Activated naive CD4-positive, alpha-beta T cell treated with Interleukin-2 at 50 U/mL for 16 hours (primary cell): ENCODE measurements at regions not wholly inside any gene's neighbourhood (a gene's known extent, or its start where the extent isn't known, plus 50 kb on each side); places are given as distances from the start of the nearest gene placed in this dataset.

Experiments
- DNase-seq: peaks from one replicate; pipeline ENCODE4 v3.0.0-alpha.2; 2020

- DNase-seq = peak; percentile 39
Observed at GRCh38 chr10:3622845-3623621, 162.0 kb downstream of the KLF6 start.

- peak; percentile 6 for DNase-seq
Observed at GRCh38 chr10:3622427-3622826, 162.6 kb downstream of the KLF6 start.

- DNase-seq = no peak
Observed at GRCh38 chr10:3620818-3621217, 164.2 kb downstream of the KLF6 start.

GRCh38 chr10:3619241-3619640 lies 165.8 kb downstream of the KLF6 start:
- no peak for DNase-seq

- DNase-seq = no peak
Observed at GRCh38 chr10:3616880-3617279, 168.1 kb downstream of the KLF6 start.

GRCh38 chr10:3613318-3613717 lies 171.7 kb downstream of the KLF6 start:
- DNase-seq = no peak

- DNase-seq = no peak
Observed at GRCh38 chr10:3612183-3613001, 172.6 kb downstream of the KLF6 start.

GRCh38 chr10:3606309-3606708 lies 178.7 kb downstream of the KLF6 start:
- DNase-seq = no peak

- DNase-seq = no peak
Observed at GRCh38 chr10:3605882-3606281, 179.1 kb downstream of the KLF6 start.

- no peak for DNase-seq
Observed at GRCh38 chr10:3595736-3596135, 189.3 kb downstream of the KLF6 start.

GRCh38 chr10:3593611-3594010 lies 191.4 kb downstream of the KLF6 start:
- DNase-seq = no peak

GRCh38 chr10:3592424-3592823 lies 192.6 kb downstream of the KLF6 start:
- DNase-seq = no peak

- DNase-seq = no peak
Observed at GRCh38 chr10:3588816-3589215, 196.2 kb downstream of the KLF6 start.

GRCh38 chr10:3588346-3588745 lies 196.7 kb downstream of the KLF6 start:
- no peak for DNase-seq

- DNase-seq = no peak
Observed at GRCh38 chr10:3584926-3585784, 199.9 kb downstream of the KLF6 start.

GRCh38 chr10:3580565-3580964 lies 204.4 kb downstream of the KLF6 start:
- no peak for DNase-seq

GRCh38 chr10:3579845-3580244 lies 205.2 kb downstream of the KLF6 start:
- no peak for DNase-seq

- DNase-seq = no peak
Observed at GRCh38 chr10:3578682-3579081, 206.3 kb downstream of the KLF6 start.

GRCh38 chr10:3578159-3578558 lies 206.8 kb downstream of the KLF6 start:
- DNase-seq = no peak

- no peak for DNase-seq
Observed at GRCh38 chr10:3574451-3574850, 210.6 kb downstream of the KLF6 start.

GRCh38 chr10:3573498-3573897 lies 211.5 kb downstream of the KLF6 start:
- no peak for DNase-seq

GRCh38 chr10:3571310-3571825 lies 213.6 kb downstream of the KLF6 start:
- DNase-seq = no peak

- no peak for DNase-seq
Observed at GRCh38 chr10:3570855-3571266, 214.1 kb downstream of the KLF6 start.
